Lung (tissue), 11 donors: ENCODE measurements at regions not wholly inside any gene's neighbourhood (a gene's known extent, or its start where the extent isn't known, plus 50 kb on each side); places are given as distances from the start of the nearest gene placed in this dataset.

ENCODE experiments used
- ATAC-seq: fragments of 200-7000 bp; cut with Tn5 transposase; one replicate; pipeline ENCODE4 v1.9.1; 2020; ENCODE audit warnings: moderate number of reproducible peaks; ENCODE audit not compliant: insufficient read depth, low FRiP score
- DNase-seq, 3 donors: peaks; one replicate each; pipeline ENCODE4 v3.0.0-alpha.2; 2013 to 2017
- H3K27ac ChIP-seq, 2 donors: one replicate each; pipeline ENCODE4 v1.5.1; 2013; ENCODE audit warnings: mild to moderate bottlenecking in 2 of 2, moderate library complexity in 2 of 2, control low read depth in 1 of 2, inconsistent platforms in 1 of 2, low read depth in 1 of 2, low read length in 1 of 2
- H3K27me3 ChIP-seq, 3 donors: one replicate each; pipeline ENCODE4 v1.5.1; 2013; ENCODE audit warnings: low read length in 2 of 3; ENCODE audit not compliant: control insufficient read depth in 3 of 3, insufficient read depth in 3 of 3
- H3K36me3 ChIP-seq, 4 donors: one replicate each; pipeline ENCODE4 v1.5.1; 2013; ENCODE audit warnings: low read length in 4 of 4, mild to moderate bottlenecking in 1 of 4, moderate library complexity in 1 of 4; ENCODE audit not compliant: control insufficient read depth in 4 of 4, insufficient read depth in 4 of 4
- H3K4me1 ChIP-seq, 5 donors: one replicate each; pipeline ENCODE4 v1.5.1; 2013; ENCODE audit warnings: low read length in 5 of 5, mild to moderate bottlenecking in 2 of 5, moderate library complexity in 1 of 5; ENCODE audit not compliant: control insufficient read depth in 5 of 5, insufficient read depth in 5 of 5
- H3K4me3 ChIP-seq: one replicate; pipeline ENCODE4 v1.5.1; 2013; ENCODE audit warnings: mild to moderate bottlenecking, control low read depth, moderate library complexity
- H3K9ac ChIP-seq, 2 donors: one replicate each; pipeline ENCODE4 v1.5.1; 2013; ENCODE audit warnings: low read length in 2 of 2, control low read depth in 1 of 2; ENCODE audit not compliant: insufficient read depth in 1 of 2
- H3K9me3 ChIP-seq, 4 donors: one replicate each; pipeline ENCODE4 v1.5.1; 2013; ENCODE audit warnings: low read length in 3 of 4, mild to moderate bottlenecking in 1 of 4, moderate library complexity in 1 of 4; ENCODE audit not compliant: control insufficient read depth in 4 of 4, insufficient read depth in 3 of 4
- CTCF ChIP-seq: IDR thresholded peaks from 2 replicates; pipeline ENCODE4 v1.5.1; 2012; ENCODE audit warnings: mild to moderate bottlenecking; ENCODE audit errors: control extremely low read depth, extremely low read depth
- WGBS, 2 donors: extraction: QIAGEN DNeasy Blood & Tissue Kit; methylation state at CpG; one replicate each; pipeline ENCODE4 v1.1.7; 2013; 5-methylcytosine and 5-hydroxymethylcytosine counted together
- donor health status: control.
- donor health status: control.
- donor health status: Bipolar disorder and iron deficiency.
- donor health status: healthy.
- donor health status: DM: yes; HTN: yes; CAD: no.

- H3K4me1 ChIP-seq, result no peaks in the 10 kb centered on the region
- no peak overlapping the region for H3K27ac ChIP-seq
- H3K36me3 ChIP-seq, result no peaks in the 10 kb centered on the region
- no peak for ATAC-seq
- H3K9me3 ChIP-seq, result peaks cover 0 to 2% (median 0%) of the 10 kb centered on the region in 4 donors
- 43 to 56% methylated on average over 5 of the region's 5 CpGs for WGBS, 2 donors
- H3K9ac ChIP-seq, result no peak overlapping the region
- DNase-seq, result no peak
- no peak overlapping the region for H3K4me3 ChIP-seq
- TF ChIP-seq CTCF, result no peak
- H3K27me3 ChIP-seq, result peaks cover 0 to 29% (median under 1%) of the 10 kb centered on the region in 3 donors
These were observed 204.6 kb upstream of the CSF3R start for GRCh38 chr1:36687312-36687711.

GRCh38 chr1:36675931-36676562 is 193.3 kb upstream of the CSF3R start:
- no peak for TF ChIP-seq CTCF
- Histone ChIP-seq H3K27me3 (peaks cover 0 to 27% (median 7%) of the 10 kb centered on the region in 3 donors), H3K4me3 (no peak overlapping the region), H3K36me3 (no peaks in the 10 kb centered on the region), H3K9me3 (peaks cover 0 to 2% (median 0%) of the 10 kb centered on the region in 4 donors), H3K27ac (no peak overlapping the region), H3K4me1 (no peaks in the 10 kb centered on the region), H3K9ac (no peak overlapping the region)
- WGBS, 2 donors, result 92 to 95% methylated on average over 6 of the region's 6 CpGs
- ATAC-seq (no peak), DNase-seq (no peak)

GRCh38 chr1:36675106-36675505 is 192.4 kb upstream of the CSF3R start:
- Histone ChIP-seq H3K4me1 (no peaks in the 10 kb centered on the region), H3K27me3 (peaks cover 0 to 29% (median 7%) of the 10 kb centered on the region in 3 donors), H3K36me3 (no peaks in the 10 kb centered on the region), H3K9me3 (peaks cover 0 to 4% (median 0%) of the 10 kb centered on the region in 4 donors), H3K27ac (no peak overlapping the region), H3K9ac (no peak overlapping the region), H3K4me3 (no peak overlapping the region)
- DNase-seq (no peak), ATAC-seq (no peak)
- 70 to 80% methylated on average over 3 of the region's 3 CpGs for WGBS, 2 donors
- no peak for TF ChIP-seq CTCF

- ATAC-seq (no peak), DNase-seq (no peak)
- no peaks in the 10 kb centered on the region for H3K4me1 ChIP-seq
- peaks cover 0 to 36% (median 5%) of the 10 kb centered on the region in 3 donors for H3K27me3 ChIP-seq
- H3K36me3 ChIP-seq, result no peaks in the 10 kb centered on the region
- no peak overlapping the region for H3K4me3 ChIP-seq
- H3K9me3 ChIP-seq, result peaks cover 0 to 4% (median 0%) of the 10 kb centered on the region in 4 donors
- TF ChIP-seq CTCF, result no peak
- H3K9ac ChIP-seq, result no peak overlapping the region
- WGBS, 2 donors, result 40 to 50% methylated on average over 6 of the region's 6 CpGs
- H3K27ac ChIP-seq, result no peak overlapping the region
These were observed 190.5 kb upstream of the CSF3R start for GRCh38 chr1:36673202-36673601.
